Calu3 (cell line): ENCODE measurements at regions not wholly inside any gene's neighbourhood (a gene's known extent, or its start where the extent isn't known, plus 50 kb on each side); places are given as distances from the start of the nearest gene placed in this dataset.

Experiments used
- BruUV-seq: library from RNA; stranded (reverse); fragments of 400-500 nt; replicated peaks from 2 replicates; lab custom pipeline; 2021; lab: Mats Ljungman, UMichigan
- CTCF ChIA-PET: fragments of 300-600 bp; sonication (Branson Sonifier 250); formaldehyde crosslinking; loops from one replicate; lab custom pipeline; 2022; ENCODE audit warnings: antibody characterized with exemption; lab: Charles Lee
- DNase-seq: peaks from one replicate; pipeline ENCODE4 v3.0.0; 2022
- H3K27ac Mint-ChIP-seq: one replicate; pipeline ENCODE4 v1.8.0; 2022; ENCODE audit warnings: mixed read lengths; ENCODE audit not compliant: unreplicated experiment
- H3K27me3 Mint-ChIP-seq: one replicate; pipeline ENCODE4 v1.8.0; 2022; ENCODE audit warnings: mixed read lengths; ENCODE audit not compliant: unreplicated experiment
- H3K36me3 Mint-ChIP-seq: one replicate; pipeline ENCODE4 v1.8.0; 2022; ENCODE audit warnings: mild to moderate bottlenecking, moderate library complexity, mixed read lengths; ENCODE audit not compliant: insufficient read depth, unreplicated experiment
- H3K4me1 Mint-ChIP-seq: one replicate; pipeline ENCODE4 v1.8.0; 2022; ENCODE audit warnings: mild to moderate bottlenecking, low read depth, mixed read lengths; ENCODE audit not compliant: unreplicated experiment
- H3K4me3 Mint-ChIP-seq: one replicate; pipeline ENCODE4 v1.8.0; 2022; ENCODE audit warnings: mild to moderate bottlenecking, low read depth, moderate library complexity, mixed read lengths; ENCODE audit not compliant: unreplicated experiment
- H3K9me3 Mint-ChIP-seq: one replicate; pipeline ENCODE4 v1.8.0; 2022; ENCODE audit warnings: low read depth, mixed read lengths; ENCODE audit not compliant: unreplicated experiment
- intact Hi-C: fragments of 100-400 bp; cut with micrococcal nuclease; formaldehyde crosslinking; loops from one replicate; pipeline ENCODE4 v1.10.0; 2022; ENCODE audit not compliant: unreplicated experiment
- TF ChIP-seq, protein P1 (sequence below): fragments of 200-600 bp; IDR thresholded peaks from one replicate; pipeline ENCODE4 v1.8.0; 2022; ENCODE audit warnings: antibody characterized with exemption; ENCODE audit not compliant: unreplicated experiment

GRCh38 chr2:3024401-3024935 is 353.1 kb downstream of the EIPR1 start:
- intact Hi-C loops, result no loop called here
- Mint-ChIP-seq H3K27me3 (no peaks in the 10 kb centered on the region), H3K4me3 (no peak overlapping the region), H3K9me3 (peaks cover 15% of the 10 kb centered on the region), H3K4me1 (no peaks in the 10 kb centered on the region), H3K27ac (no peak overlapping the region), H3K36me3 (no peaks in the 10 kb centered on the region)
- TF ChIP-seq, protein P1, sequence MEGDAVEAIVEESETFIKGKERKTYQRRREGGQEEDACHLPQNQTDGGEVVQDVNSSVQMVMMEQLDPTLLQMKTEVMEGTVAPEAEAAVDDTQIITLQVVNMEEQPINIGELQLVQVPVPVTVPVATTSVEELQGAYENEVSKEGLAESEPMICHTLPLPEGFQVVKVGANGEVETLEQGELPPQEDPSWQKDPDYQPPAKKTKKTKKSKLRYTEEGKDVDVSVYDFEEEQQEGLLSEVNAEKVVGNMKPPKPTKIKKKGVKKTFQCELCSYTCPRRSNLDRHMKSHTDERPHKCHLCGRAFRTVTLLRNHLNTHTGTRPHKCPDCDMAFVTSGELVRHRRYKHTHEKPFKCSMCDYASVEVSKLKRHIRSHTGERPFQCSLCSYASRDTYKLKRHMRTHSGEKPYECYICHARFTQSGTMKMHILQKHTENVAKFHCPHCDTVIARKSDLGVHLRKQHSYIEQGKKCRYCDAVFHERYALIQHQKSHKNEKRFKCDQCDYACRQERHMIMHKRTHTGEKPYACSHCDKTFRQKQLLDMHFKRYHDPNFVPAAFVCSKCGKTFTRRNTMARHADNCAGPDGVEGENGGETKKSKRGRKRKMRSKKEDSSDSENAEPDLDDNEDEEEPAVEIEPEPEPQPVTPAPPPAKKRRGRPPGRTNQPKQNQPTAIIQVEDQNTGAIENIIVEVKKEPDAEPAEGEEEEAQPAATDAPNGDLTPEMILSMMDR, result no peak
- no peak for DNase-seq
- CTCF ChIA-PET, result no interaction called here
- BruUV-seq, result no TSS peak

GRCh38 chr2:3023531-3023930 is 354.1 kb downstream of the EIPR1 start:
- H3K4me1 Mint-ChIP-seq, result no peaks in the 10 kb centered on the region
- CTCF ChIA-PET, result no interaction called here
- intact Hi-C loops, result no loop called here
- H3K36me3 Mint-ChIP-seq, result no peaks in the 10 kb centered on the region
- no peak for DNase-seq
- H3K27me3 Mint-ChIP-seq, result no peaks in the 10 kb centered on the region
- no peak overlapping the region for H3K27ac Mint-ChIP-seq
- TF ChIP-seq, protein P1, result no peak
- BruUV-seq, result no TSS peak
- no peak overlapping the region for H3K4me3 Mint-ChIP-seq
- peaks cover 15% of the 10 kb centered on the region for H3K9me3 Mint-ChIP-seq

GRCh38 chr2:3022841-3023372 is 354.7 kb downstream of the EIPR1 start:
- peaks cover 17% of the 10 kb centered on the region for H3K9me3 Mint-ChIP-seq
- H3K4me1 Mint-ChIP-seq, result no peaks in the 10 kb centered on the region
- no peak overlapping the region for H3K4me3 Mint-ChIP-seq
- H3K27me3 Mint-ChIP-seq, result no peaks in the 10 kb centered on the region
- intact Hi-C loops, result no loop called here
- H3K27ac Mint-ChIP-seq, result no peak overlapping the region
- no peaks in the 10 kb centered on the region for H3K36me3 Mint-ChIP-seq
- TF ChIP-seq, protein P1, result no peak
- CTCF ChIA-PET, result no interaction called here
- BruUV-seq, result no TSS peak
- DNase-seq, result no peak

DNA sequence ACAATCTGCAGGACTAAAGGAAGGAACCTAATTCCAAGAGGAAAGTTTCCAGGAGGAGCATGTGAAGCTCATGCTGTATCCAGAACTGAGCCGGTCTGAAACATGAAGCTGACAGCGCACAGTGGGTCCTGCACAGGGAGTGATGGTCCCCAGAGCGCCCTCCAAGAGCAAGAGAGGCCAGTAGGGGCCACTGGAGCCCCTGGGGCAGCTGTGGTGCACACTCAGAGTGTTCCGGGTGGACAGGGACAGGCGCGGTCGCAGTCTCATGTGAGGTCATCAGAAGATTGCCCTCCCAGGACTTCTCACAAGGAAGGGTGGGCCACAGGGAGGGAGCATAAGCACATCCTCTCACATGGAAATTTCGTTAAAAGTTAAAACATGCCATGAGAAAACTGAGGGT is 355.9 kb downstream of the EIPR1 start:
- peaks cover 19% of the 10 kb centered on the region for H3K9me3 Mint-ChIP-seq
- CTCF ChIA-PET, result no interaction called here
- TF ChIP-seq, protein P1, result no peak

More for the DNA sequence above, 355.9 kb downstream of the EIPR1 start:
- Mint-ChIP-seq H3K4me1 (no peaks in the 10 kb centered on the region), H3K27ac (no peak overlapping the region), H3K36me3 (no peaks in the 10 kb centered on the region), H3K4me3 (no peak overlapping the region), H3K27me3 (no peaks in the 10 kb centered on the region)
- no TSS peak for BruUV-seq
- no peak for DNase-seq
- intact Hi-C loops, result no loop called here
